Fibroblast of the aortic adventitia (primary cell): ENCODE measurements at regions not wholly inside any gene's neighbourhood (a gene's known extent, or its start where the extent isn't known, plus 50 kb on each side); places are given as distances from the start of the nearest gene placed in this dataset.

Experiments
- DNase-seq: peaks from one replicate; pipeline ENCODE4 v3.0.0-alpha.2; 2010; ENCODE audit warnings: low read depth
- H3K4me3 ChIP-seq: 2 replicates; pipeline ENCODE4 v1.5.1; 2011; ENCODE audit warnings: low read depth, mild to moderate bottlenecking, control low read depth, low read length, moderate library complexity
- TF ChIP-seq, protein P1 (sequence below): IDR thresholded peaks from 2 replicates; pipeline ENCODE4 v1.5.1; 2011; ENCODE audit warnings: mild to moderate bottlenecking, low read length, control low read depth, inconsistent platforms; ENCODE audit not compliant: insufficient read depth

DNA sequence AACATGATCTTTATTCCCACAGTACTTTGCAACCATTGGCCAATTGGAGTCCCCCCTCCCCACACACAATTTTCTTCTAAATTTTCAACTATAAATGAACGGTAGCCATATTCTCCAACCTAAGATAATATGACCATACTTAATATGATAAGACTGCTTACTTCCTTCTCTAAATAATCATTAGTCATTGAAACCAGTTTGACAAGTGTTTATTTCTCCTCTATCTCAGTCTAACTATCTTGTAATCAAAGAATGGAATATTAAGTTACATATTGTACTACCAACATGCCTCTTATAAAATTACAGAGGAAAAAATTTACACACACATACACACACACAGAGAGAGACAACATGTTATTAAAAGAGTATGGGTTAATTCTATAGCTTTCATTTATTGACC is 567.4 kb upstream of the TMPRSS15 start:
- no peak overlapping the region for H3K4me3 ChIP-seq
- DNase-seq, result no peak
- TF ChIP-seq, protein P1, sequence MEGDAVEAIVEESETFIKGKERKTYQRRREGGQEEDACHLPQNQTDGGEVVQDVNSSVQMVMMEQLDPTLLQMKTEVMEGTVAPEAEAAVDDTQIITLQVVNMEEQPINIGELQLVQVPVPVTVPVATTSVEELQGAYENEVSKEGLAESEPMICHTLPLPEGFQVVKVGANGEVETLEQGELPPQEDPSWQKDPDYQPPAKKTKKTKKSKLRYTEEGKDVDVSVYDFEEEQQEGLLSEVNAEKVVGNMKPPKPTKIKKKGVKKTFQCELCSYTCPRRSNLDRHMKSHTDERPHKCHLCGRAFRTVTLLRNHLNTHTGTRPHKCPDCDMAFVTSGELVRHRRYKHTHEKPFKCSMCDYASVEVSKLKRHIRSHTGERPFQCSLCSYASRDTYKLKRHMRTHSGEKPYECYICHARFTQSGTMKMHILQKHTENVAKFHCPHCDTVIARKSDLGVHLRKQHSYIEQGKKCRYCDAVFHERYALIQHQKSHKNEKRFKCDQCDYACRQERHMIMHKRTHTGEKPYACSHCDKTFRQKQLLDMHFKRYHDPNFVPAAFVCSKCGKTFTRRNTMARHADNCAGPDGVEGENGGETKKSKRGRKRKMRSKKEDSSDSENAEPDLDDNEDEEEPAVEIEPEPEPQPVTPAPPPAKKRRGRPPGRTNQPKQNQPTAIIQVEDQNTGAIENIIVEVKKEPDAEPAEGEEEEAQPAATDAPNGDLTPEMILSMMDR, result no peak

DNA sequence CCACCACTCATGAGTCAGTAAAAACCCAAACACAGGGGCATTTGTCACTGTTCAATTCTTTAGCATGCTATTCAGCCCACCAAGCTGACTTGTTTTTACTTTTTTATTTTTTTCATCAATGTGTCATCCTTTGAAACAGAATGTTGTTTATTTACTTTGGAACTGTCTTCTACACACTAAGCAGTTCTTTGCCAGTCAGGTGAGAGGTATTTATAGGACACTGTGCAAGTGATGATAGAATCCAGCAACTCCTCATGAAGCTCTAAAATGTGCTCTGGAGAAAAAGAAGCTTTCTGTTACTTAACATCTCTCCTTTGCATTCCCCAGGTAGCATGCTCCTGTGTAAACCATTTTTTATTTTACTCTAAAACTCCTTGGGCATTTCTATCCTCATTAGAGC is 582.0 kb upstream of the TMPRSS15 start:
- DNase-seq, result no peak
- TF ChIP-seq, protein P1, result no peak
- H3K4me3 ChIP-seq, result no peak overlapping the region

DNA sequence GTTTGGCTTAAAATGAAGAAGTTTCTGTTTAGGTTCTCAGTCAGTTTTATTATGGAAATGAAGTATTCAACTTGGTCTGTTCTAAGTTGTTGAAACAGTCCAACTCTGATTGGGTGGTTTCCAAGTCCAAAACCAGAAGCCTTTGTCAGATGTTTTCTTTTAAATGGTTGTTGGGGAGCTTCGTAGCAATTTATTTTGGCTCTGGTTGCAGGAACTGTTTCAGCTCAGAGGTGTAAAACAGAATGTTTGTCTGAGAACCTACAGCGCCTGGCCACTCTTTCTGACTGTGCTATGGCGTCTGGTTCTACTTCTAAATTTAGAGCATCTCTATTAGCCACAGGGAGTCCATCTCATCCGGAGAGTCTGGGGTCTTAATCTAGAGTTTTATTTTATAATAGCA is 582.6 kb upstream of the TMPRSS15 start:
- no peak for DNase-seq
- no peak overlapping the region for H3K4me3 ChIP-seq
- TF ChIP-seq, protein P1, result no peak

DNA sequence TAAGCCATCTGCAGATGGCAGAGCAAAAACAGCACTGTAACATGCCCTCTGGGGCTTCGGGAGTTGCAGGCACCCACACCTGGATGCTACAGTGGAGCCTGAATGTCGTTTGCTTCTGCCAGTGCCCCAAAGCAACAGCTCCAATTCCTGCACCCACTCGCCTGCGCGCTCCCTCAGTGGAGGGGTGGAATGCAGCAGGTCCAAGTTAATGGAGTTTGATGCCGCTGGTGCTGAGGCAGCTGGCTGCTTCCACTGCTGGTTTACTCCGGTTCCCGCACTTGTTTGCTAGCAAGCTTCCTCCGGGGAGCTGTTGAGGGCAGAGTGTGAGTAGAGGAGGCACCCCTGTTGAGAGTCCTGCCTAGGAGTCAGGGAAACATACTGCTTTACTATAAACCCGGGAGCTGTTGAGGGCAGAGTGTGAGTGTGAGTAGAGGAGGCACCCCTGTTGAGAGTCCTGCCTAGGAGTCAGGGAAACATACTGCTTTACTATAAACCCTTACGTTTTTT is 584.0 kb upstream of the TMPRSS15 start:
- TF ChIP-seq, protein P1, result no peak
- no peak for DNase-seq
- H3K4me3 ChIP-seq, result no peak overlapping the region

DNA sequence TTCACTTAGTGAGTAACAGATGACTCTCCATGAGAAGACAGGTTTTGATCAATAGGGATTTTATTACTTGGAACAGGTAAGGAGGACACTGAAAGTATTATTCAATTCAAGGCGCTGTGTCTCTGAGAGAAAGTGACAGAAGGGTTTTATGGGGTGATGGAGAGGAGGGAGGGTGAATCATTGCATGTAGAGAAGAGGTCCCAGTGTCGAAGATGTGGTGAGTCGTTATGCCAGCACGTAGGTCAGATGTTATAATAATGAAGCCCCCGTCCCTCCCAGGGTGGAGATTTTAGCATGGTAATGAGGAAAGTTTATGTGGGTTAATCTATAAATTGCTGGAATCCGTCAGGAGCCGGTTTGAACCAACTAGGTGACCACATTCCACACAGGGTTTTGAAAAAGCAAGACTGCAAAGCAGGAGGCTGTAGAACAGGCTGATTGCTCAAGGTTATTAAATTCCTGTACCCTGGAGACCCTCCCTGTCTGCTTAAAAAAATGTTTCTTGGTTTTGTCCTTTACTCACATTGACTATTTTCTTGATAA is 586.4 kb upstream of the TMPRSS15 start:
- no peak for DNase-seq
- no peak overlapping the region for H3K4me3 ChIP-seq
- TF ChIP-seq, protein P1, result no peak

DNA sequence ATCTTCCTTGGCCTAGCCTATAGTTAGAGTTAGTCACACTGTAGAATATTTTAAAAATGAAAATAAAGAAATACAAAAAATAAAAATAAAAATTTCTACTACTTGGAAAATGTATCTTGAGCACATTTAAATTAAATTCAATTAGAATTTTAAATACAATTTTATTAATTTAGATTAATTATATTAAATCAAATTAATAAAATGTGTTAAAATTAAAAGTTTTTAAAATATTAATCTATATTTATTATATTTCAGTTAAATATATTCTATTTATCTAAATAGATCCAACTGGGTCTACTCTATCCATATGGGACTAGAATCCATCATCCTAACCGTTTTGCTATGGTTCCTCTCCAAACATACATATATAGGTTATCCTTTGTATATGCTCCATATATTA is 588.3 kb upstream of the TMPRSS15 start:
- TF ChIP-seq, protein P1, result no peak
- H3K4me3 ChIP-seq, result no peak overlapping the region
- no peak for DNase-seq

DNA sequence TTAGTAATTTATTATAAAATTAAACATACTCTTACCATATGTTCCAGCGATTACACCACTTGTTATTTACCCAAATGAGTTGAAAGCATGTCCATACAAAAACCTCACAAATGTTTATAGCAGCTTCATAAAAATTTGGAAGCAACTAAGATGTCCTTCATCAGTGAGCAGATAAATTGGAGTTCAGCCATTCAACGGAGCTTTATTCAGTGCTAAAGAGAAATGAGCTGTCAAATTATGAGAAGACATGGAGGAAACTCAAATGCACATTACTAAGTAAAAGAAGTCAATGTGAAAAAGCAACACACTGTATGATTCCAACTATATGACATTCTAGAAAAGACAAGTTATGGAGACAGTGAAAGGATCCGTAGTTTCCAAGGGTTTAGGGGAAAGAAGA is 606.7 kb upstream of the TMPRSS15 start:
- TF ChIP-seq, protein P1, result no peak
- no peak for DNase-seq
- no peak overlapping the region for H3K4me3 ChIP-seq
